ENCODE measurements at regions not wholly inside any gene's neighbourhood (a gene's known extent, or its start where the extent isn't known, plus 50 kb on each side); places are given as distances from the start of the nearest gene placed in this dataset.

GRCh38 chr3:175868626-175869025 is 1009.5 kb downstream of the NAALADL2 start:
- TF ChIP-seq POLR2A (IDR thresholded peaks at IDR 0.05) (no peak), CTCF (IDR thresholded peaks at IDR 0.05) (no peak)
- no peak for DNase-seq
- Histone ChIP-seq H3K27ac (no peak overlapping the region), H3K9me3 (replicated peaks in 1 of 3) (no peaks in the 10 kb centered on the region), H3K4me1 (replicated peaks in 1 of 2) (peaks cover 0 to 6% of the 10 kb centered on the region in 2 donors), H3K4me3 (no peak overlapping the region), H3K36me3 (replicated peaks in 1 of 2) (no peaks in the 10 kb centered on the region), H3K27me3 (no peaks in the 10 kb centered on the region)
- WGBS, 4 donors = 53 to 69% (median 61%) methylated on average over 1 of the region's 1 CpG
- intact Hi-C loops (cut with DNase I) = no loop called here

- no peaks in the 10 kb centered on the region for H3K27me3 ChIP-seq
- 56 to 91% (median 74%) methylated on average over 1 of the region's 1 CpG for WGBS, 4 donors
- DNase-seq = no peak
- peaks cover 0 to 6% of the 10 kb centered on the region in 2 donors for H3K4me1 ChIP-seq (replicated peaks in 1 of 2)
- H3K4me3 ChIP-seq = no peak overlapping the region
- no peaks in the 10 kb centered on the region for H3K9me3 ChIP-seq (replicated peaks in 1 of 3)
- H3K27ac ChIP-seq = no peak overlapping the region
- intact Hi-C loops (cut with DNase I) = no loop called here
- no peaks in the 10 kb centered on the region for H3K36me3 ChIP-seq (replicated peaks in 1 of 2)
- TF ChIP-seq CTCF (IDR thresholded peaks at IDR 0.05) = no peak
- TF ChIP-seq POLR2A (IDR thresholded peaks at IDR 0.05) = no peak
These were observed 1006.6 kb downstream of the NAALADL2 start for GRCh38 chr3:175865724-175866123.

GRCh38 chr3:175861916-175862315 is 1002.8 kb downstream of the NAALADL2 start:
- Histone ChIP-seq H3K36me3 (replicated peaks in 1 of 2) (no peaks in the 10 kb centered on the region), H3K27me3 (no peaks in the 10 kb centered on the region), H3K4me1 (replicated peaks in 1 of 2) (peaks cover 0 to 6% of the 10 kb centered on the region in 2 donors), H3K27ac (no peak overlapping the region), H3K9me3 (replicated peaks in 1 of 3) (no peaks in the 10 kb centered on the region), H3K4me3 (no peak overlapping the region)
- no peak for DNase-seq
- intact Hi-C loops (cut with DNase I) = no loop called here
- TF ChIP-seq POLR2A (IDR thresholded peaks at IDR 0.05) = no peak
- TF ChIP-seq CTCF (IDR thresholded peaks at IDR 0.05) = no peak
- WGBS, 4 donors = 75 to 85% (median 80%) methylated on average over 4 of the region's 4 CpGs

Small RNA genes in the stretch of these regions (microRNA-seq; reads per million reads assigned to microRNA genes)
- 2.7 to 3.7 (median 3.1) reads per million in 3 donors for gene MIR7977

Small RNA genes in the stretch of these regions (small RNA-seq; reads per million reads assigned to genes)
- gene AC104640.2 (0 reads per million in 2 donors), gene RNA5SP147 (0 reads per million in 2 donors)
